Ovary (tissue), 3 donors: ENCODE measurements at regions not wholly inside any gene's neighbourhood (a gene's known extent, or its start where the extent isn't known, plus 50 kb on each side); places are given as distances from the start of the nearest gene placed in this dataset.

ENCODE experiments used
- POLR2A ChIP-seq: fragments of 450-650 bp; IDR thresholded peaks from one replicate; pipeline ENCODE4 v1.6.1; 2017; ENCODE audit warnings: antibody characterized with exemption, mild to moderate bottlenecking, moderate library complexity
- TF ChIP-seq, protein P1 (sequence below), 3 donors: fragments of 450-650 bp in 2 of 3; fragments of 200-600 bp in 1 of 3; IDR thresholded peaks; one replicate each; pipeline versions ENCODE4 v1.5.1 to v1.8.0; 2016 to 2022; ENCODE audit warnings: antibody characterized with exemption in 3 of 3, mild to moderate bottlenecking in 1 of 3
- donor health status: DM: no; HTN: no; CAD: no.

DNA sequence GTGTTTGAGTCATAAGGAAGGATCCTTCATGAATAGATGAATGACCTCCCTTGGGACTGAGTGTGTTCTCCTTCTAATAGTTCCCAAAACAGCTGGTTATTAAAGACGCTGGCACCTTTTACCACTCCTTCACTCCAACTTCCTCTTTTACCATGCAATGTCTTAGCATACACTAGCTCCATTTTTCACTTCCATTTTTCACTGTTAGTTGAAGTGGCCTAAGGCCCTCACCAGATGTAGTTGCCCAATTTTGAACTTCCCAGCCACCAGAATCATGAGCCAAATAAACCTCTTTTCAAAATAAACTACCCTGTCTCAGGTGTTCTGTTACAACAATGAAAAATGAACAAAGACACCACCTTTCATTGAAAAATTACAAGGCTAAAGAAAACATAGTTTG lies 64.7 kb downstream of the GPR65 start:
- TF ChIP-seq POLR2A, result no peak
- TF ChIP-seq, protein P1, sequence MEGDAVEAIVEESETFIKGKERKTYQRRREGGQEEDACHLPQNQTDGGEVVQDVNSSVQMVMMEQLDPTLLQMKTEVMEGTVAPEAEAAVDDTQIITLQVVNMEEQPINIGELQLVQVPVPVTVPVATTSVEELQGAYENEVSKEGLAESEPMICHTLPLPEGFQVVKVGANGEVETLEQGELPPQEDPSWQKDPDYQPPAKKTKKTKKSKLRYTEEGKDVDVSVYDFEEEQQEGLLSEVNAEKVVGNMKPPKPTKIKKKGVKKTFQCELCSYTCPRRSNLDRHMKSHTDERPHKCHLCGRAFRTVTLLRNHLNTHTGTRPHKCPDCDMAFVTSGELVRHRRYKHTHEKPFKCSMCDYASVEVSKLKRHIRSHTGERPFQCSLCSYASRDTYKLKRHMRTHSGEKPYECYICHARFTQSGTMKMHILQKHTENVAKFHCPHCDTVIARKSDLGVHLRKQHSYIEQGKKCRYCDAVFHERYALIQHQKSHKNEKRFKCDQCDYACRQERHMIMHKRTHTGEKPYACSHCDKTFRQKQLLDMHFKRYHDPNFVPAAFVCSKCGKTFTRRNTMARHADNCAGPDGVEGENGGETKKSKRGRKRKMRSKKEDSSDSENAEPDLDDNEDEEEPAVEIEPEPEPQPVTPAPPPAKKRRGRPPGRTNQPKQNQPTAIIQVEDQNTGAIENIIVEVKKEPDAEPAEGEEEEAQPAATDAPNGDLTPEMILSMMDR (IDR thresholded peaks at IDR 0.05), result no peak
